Neural cell (in vitro differentiated cells): ENCODE measurements at regions not wholly inside any gene's neighbourhood (a gene's known extent, or its start where the extent isn't known, plus 50 kb on each side); places are given as distances from the start of the nearest gene placed in this dataset.

Experiments
- H2AFZ ChIP-seq: fragments of 200-600, 300-800 bp; sonication (generic), shearing (Covaris generic); 2 replicates; pipeline ENCODE4 v1.6.0; 2014; ENCODE audit warnings: low read depth, mild to moderate bottlenecking, antibody characterized with exemption, low read length, moderate library complexity
- H3F3A ChIP-seq: fragments of 200-600 bp; shearing (Covaris generic); 2 replicates; pipeline ENCODE4 v1.6.1; 2016; ENCODE audit warnings: mild to moderate bottlenecking, moderate library complexity, mixed read lengths, antibody characterized with exemption, low read length; ENCODE audit not compliant: insufficient read depth, poor library complexity, severe bottlenecking
- H3K27ac ChIP-seq: fragments of 200-600, 300-800 bp; sonication (generic), shearing (Covaris generic); 2 replicates; pipeline ENCODE4 v1.5.1; 2014; ENCODE audit warnings: mild to moderate bottlenecking, low read length, moderate library complexity
- H3K27me3 ChIP-seq: fragments of 300-800, 200-600 bp; sonication (generic), shearing (Covaris generic); 2 replicates; pipeline ENCODE4 v1.6.0; 2014; ENCODE audit warnings: mild to moderate bottlenecking, low read depth, low read length, moderate library complexity; ENCODE audit not compliant: insufficient read depth
- H3K36me3 ChIP-seq: fragments of 300-800, 200-600 bp; sonication (generic), shearing (Covaris generic); 2 replicates; pipeline ENCODE4 v1.5.1; 2014; ENCODE audit warnings: mild to moderate bottlenecking, antibody characterized with exemption, low read length, moderate library complexity; ENCODE audit not compliant: insufficient read depth
- H3K4me2 ChIP-seq: fragments of 300-800, 200-600 bp; sonication (generic), shearing (Covaris generic); 2 replicates; pipeline ENCODE4 v1.6.0; 2014; ENCODE audit warnings: mild to moderate bottlenecking, low read length
- H3K4me3 ChIP-seq: fragments of 300-800, 200-600 bp; sonication (generic), shearing (Covaris generic); 2 replicates; pipeline ENCODE4 v1.5.1; 2014; ENCODE audit warnings: mild to moderate bottlenecking, low read length, moderate library complexity
- H3K79me2 ChIP-seq: fragments of 200-600 bp; shearing (Covaris generic); replicated peaks from 2 replicates; pipeline ENCODE4 v1.6.0; 2014; ENCODE audit warnings: mild to moderate bottlenecking, low read length, moderate library complexity; ENCODE audit not compliant: insufficient read depth
- H3K9ac ChIP-seq: fragments of 300-800, 200-600 bp; sonication (generic), shearing (Covaris generic); 2 replicates; pipeline ENCODE4 v1.6.1; 2016; ENCODE audit warnings: mild to moderate bottlenecking, low read length, mixed read lengths
- H3K9me2 ChIP-seq: fragments of 200-600 bp; shearing (Covaris generic); 2 replicates; pipeline ENCODE4 v1.6.1; 2016; ENCODE audit warnings: mild to moderate bottlenecking, low read length, mixed read lengths; ENCODE audit not compliant: insufficient read depth
- H3K9me3 ChIP-seq: fragments of 200-600, 300-800 bp; sonication (generic), shearing (Covaris generic); 2 replicates; pipeline ENCODE4 v1.6.1; 2016; ENCODE audit warnings: mild to moderate bottlenecking, mixed run types, low read length, moderate library complexity, mixed read lengths
- H4K20me1 ChIP-seq: fragments of 200-600 bp; shearing (Covaris generic); 2 replicates; pipeline ENCODE4 v1.6.1; 2016; ENCODE audit warnings: mild to moderate bottlenecking, mixed run types; ENCODE audit not compliant: insufficient read depth
- EP300 ChIP-seq: fragments of 450-650 bp; conservative IDR thresholded peaks from 2 replicates; pipeline ENCODE4 v1.6.1; 2014; ENCODE audit warnings: antibody characterized with exemption, mild to moderate bottlenecking, moderate library complexity; ENCODE audit not compliant: poor library complexity, severe bottlenecking
- EZH2 ChIP-seq: fragments of 200-600, 300-800 bp; shearing (Covaris generic), sonication (generic); IDR thresholded peaks from 2 replicates; pipeline ENCODE4 v1.6.1; 2014; ENCODE audit warnings: antibody characterized with exemption, low read length, borderline replicate concordance, mild to moderate bottlenecking; ENCODE audit not compliant: insufficient read depth, poor library complexity, severe bottlenecking
- POLR2AphosphoS5 ChIP-seq: IDR thresholded peaks from 2 replicates; pipeline ENCODE4 v1.6.1; 2012
- RAD21 ChIP-seq: fragments of 450-650 bp; conservative IDR thresholded peaks from 2 replicates; pipeline ENCODE4 v1.6.1; 2014; ENCODE audit warnings: antibody characterized with exemption, mild to moderate bottlenecking, moderate library complexity
- SMC3 ChIP-seq: fragments of 450-650 bp; conservative IDR thresholded peaks from 2 replicates; pipeline ENCODE4 v1.6.1; 2014; ENCODE audit warnings: antibody characterized with exemption, mild to moderate bottlenecking, moderate library complexity; ENCODE audit not compliant: poor library complexity
- TAF1 ChIP-seq: IDR thresholded peaks from 2 replicates; pipeline ENCODE4 v1.6.1; 2012; ENCODE audit warnings: low read depth
- TF ChIP-seq, protein P1 (sequence below): IDR thresholded peaks from 2 replicates; pipeline ENCODE4 v1.6.1; 2012; ENCODE audit warnings: borderline replicate concordance
- TF ChIP-seq, protein P2 (sequence below): fragments of 450-650 bp; IDR thresholded peaks from 2 replicates; pipeline ENCODE4 v1.5.1; 2014; ENCODE audit warnings: antibody characterized with exemption, mild to moderate bottlenecking, moderate library complexity; ENCODE audit not compliant: poor library complexity, severe bottlenecking

GRCh38 chr10:83863283-83863966 is 275.9 kb upstream of the GHITM start:
- Histone ChIP-seq H3K4me3 (no peak overlapping the region), H3F3A (no peaks in the 10 kb centered on the region), H3K36me3 (no peaks in the 10 kb centered on the region), H4K20me1 (no peaks in the 10 kb centered on the region), H3K9me3 (no peaks in the 10 kb centered on the region), H3K9me2 (no peaks in the 10 kb centered on the region), H2AFZ (no peak overlapping the region), H3K79me2 (no peaks in the 10 kb centered on the region), H3K27me3 (no peaks in the 10 kb centered on the region), H3K4me2 (no peak overlapping the region), H3K9ac (no peak overlapping the region), H3K27ac (no peak overlapping the region)
- TF ChIP-seq SMC3 (no peak), EZH2 (no peak), EP300 (no peak), TAF1 (no peak), POLR2AphosphoS5 (no peak), RAD21 (no peak)
- TF ChIP-seq, protein P1, sequence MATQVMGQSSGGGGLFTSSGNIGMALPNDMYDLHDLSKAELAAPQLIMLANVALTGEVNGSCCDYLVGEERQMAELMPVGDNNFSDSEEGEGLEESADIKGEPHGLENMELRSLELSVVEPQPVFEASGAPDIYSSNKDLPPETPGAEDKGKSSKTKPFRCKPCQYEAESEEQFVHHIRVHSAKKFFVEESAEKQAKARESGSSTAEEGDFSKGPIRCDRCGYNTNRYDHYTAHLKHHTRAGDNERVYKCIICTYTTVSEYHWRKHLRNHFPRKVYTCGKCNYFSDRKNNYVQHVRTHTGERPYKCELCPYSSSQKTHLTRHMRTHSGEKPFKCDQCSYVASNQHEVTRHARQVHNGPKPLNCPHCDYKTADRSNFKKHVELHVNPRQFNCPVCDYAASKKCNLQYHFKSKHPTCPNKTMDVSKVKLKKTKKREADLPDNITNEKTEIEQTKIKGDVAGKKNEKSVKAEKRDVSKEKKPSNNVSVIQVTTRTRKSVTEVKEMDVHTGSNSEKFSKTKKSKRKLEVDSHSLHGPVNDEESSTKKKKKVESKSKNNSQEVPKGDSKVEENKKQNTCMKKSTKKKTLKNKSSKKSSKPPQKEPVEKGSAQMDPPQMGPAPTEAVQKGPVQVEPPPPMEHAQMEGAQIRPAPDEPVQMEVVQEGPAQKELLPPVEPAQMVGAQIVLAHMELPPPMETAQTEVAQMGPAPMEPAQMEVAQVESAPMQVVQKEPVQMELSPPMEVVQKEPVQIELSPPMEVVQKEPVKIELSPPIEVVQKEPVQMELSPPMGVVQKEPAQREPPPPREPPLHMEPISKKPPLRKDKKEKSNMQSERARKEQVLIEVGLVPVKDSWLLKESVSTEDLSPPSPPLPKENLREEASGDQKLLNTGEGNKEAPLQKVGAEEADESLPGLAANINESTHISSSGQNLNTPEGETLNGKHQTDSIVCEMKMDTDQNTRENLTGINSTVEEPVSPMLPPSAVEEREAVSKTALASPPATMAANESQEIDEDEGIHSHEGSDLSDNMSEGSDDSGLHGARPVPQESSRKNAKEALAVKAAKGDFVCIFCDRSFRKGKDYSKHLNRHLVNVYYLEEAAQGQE: no peak
- TF ChIP-seq, protein P2, sequence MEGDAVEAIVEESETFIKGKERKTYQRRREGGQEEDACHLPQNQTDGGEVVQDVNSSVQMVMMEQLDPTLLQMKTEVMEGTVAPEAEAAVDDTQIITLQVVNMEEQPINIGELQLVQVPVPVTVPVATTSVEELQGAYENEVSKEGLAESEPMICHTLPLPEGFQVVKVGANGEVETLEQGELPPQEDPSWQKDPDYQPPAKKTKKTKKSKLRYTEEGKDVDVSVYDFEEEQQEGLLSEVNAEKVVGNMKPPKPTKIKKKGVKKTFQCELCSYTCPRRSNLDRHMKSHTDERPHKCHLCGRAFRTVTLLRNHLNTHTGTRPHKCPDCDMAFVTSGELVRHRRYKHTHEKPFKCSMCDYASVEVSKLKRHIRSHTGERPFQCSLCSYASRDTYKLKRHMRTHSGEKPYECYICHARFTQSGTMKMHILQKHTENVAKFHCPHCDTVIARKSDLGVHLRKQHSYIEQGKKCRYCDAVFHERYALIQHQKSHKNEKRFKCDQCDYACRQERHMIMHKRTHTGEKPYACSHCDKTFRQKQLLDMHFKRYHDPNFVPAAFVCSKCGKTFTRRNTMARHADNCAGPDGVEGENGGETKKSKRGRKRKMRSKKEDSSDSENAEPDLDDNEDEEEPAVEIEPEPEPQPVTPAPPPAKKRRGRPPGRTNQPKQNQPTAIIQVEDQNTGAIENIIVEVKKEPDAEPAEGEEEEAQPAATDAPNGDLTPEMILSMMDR: no peak

DNA sequence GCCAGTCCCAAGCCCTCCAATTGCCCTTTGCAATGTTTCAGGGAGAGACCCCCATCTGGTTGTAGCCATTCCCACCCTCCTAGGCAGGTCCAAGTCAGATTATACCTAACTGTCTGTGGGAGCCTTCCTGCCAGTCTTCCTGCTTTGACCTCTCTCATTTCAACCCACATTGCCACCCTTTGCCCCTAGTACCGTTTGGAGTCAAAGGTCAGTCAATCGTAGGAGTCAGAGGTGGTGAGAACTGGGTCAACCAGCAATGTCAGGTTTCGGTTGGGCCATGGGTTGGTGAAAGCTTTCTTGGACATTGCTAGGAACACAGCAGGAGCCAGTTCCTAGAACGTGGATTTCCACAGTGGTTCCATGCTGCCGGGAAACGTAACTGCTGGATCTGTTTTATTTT is 269.4 kb upstream of the GHITM start:
- H3K79me2 ChIP-seq: no peaks in the 10 kb centered on the region
- no peak overlapping the region for H3K27ac ChIP-seq
- H3K4me3 ChIP-seq: no peak overlapping the region
- H3K27me3 ChIP-seq: no peaks in the 10 kb centered on the region
- no peak overlapping the region for H3K9ac ChIP-seq
- no peak overlapping the region for H3K4me2 ChIP-seq
- H3K36me3 ChIP-seq: no peaks in the 10 kb centered on the region
- H3K9me2 ChIP-seq: no peaks in the 10 kb centered on the region
- no peaks in the 10 kb centered on the region for H4K20me1 ChIP-seq
- H2AFZ ChIP-seq: no peak overlapping the region
- no peaks in the 10 kb centered on the region for H3K9me3 ChIP-seq
- H3F3A ChIP-seq: no peaks in the 10 kb centered on the region
- no peak for TF ChIP-seq TAF1
- TF ChIP-seq, protein P2: no peak
